HG03060 (cell line): ENCODE measurements at regions not wholly inside any gene's neighbourhood (a gene's known extent, or its start where the extent isn't known, plus 50 kb on each side); places are given as distances from the start of the nearest gene placed in this dataset.

ENCODE experiments used
- ATAC-seq: cut with Tn5 transposase; IDR thresholded peaks from one replicate; pipeline ENCODE4 v1.9.1; 2021; ENCODE audit warnings: low read depth, moderate number of reproducible peaks; ENCODE audit not compliant: unreplicated experiment

GRCh38 chr4:60223208-60223923 lies 976.8 kb upstream of the ADGRL3 start:
- ATAC-seq, result no peak

- no peak for ATAC-seq
Measured at GRCh38 chr4:60241866-60242265, 958.3 kb upstream of the ADGRL3 start.

- ATAC-seq, result no peak
Measured at GRCh38 chr4:60249784-60250183, 950.3 kb upstream of the ADGRL3 start.

- no peak for ATAC-seq
Measured at GRCh38 chr4:60250657-60251056, 949.5 kb upstream of the ADGRL3 start.

GRCh38 chr4:60259781-60260180 lies 940.3 kb upstream of the ADGRL3 start:
- no peak for ATAC-seq

GRCh38 chr4:60266505-60266904 lies 933.6 kb upstream of the ADGRL3 start:
- no peak for ATAC-seq

- no peak for ATAC-seq
Measured at GRCh38 chr4:60296386-60296785, 903.7 kb upstream of the ADGRL3 start.

- no peak for ATAC-seq
Measured at GRCh38 chr4:60313611-60314178, 886.4 kb upstream of the ADGRL3 start.

- no peak for ATAC-seq
Measured at GRCh38 chr4:60314416-60314815, 885.7 kb upstream of the ADGRL3 start.

GRCh38 chr4:60315586-60315985 lies 884.5 kb upstream of the ADGRL3 start:
- no peak for ATAC-seq

- no peak for ATAC-seq
Measured at GRCh38 chr4:60326735-60327134, 873.4 kb upstream of the ADGRL3 start.

GRCh38 chr4:60327651-60328050 lies 872.5 kb upstream of the ADGRL3 start:
- no peak for ATAC-seq

- ATAC-seq, result no peak
Measured at GRCh38 chr4:60344908-60345307, 855.2 kb upstream of the ADGRL3 start.

GRCh38 chr4:60345392-60345791 lies 854.7 kb upstream of the ADGRL3 start:
- ATAC-seq, result no peak

GRCh38 chr4:60359746-60360367 lies 840.3 kb upstream of the ADGRL3 start:
- no peak for ATAC-seq

GRCh38 chr4:60365176-60365575 lies 835.0 kb upstream of the ADGRL3 start:
- ATAC-seq, result no peak

GRCh38 chr4:60366661-60367060 lies 833.5 kb upstream of the ADGRL3 start:
- no peak for ATAC-seq

GRCh38 chr4:60368986-60369385 lies 831.1 kb upstream of the ADGRL3 start:
- no peak for ATAC-seq

- no peak for ATAC-seq
Measured at GRCh38 chr4:60378010-60378409, 822.1 kb upstream of the ADGRL3 start.

GRCh38 chr4:60384516-60384915 lies 815.6 kb upstream of the ADGRL3 start:
- no peak for ATAC-seq

- no peak for ATAC-seq
Measured at GRCh38 chr4:60389633-60390032, 810.5 kb upstream of the ADGRL3 start.
